Pancreas (tissue), 10 donors: ENCODE measurements at regions not wholly inside any gene's neighbourhood (a gene's known extent, or its start where the extent isn't known, plus 50 kb on each side); places are given as distances from the start of the nearest gene placed in this dataset.

Source experiments
- ATAC-seq, 4 donors: fragments of 200-7000 bp; cut with Tn5 transposase; one replicate each; pipeline versions ENCODE4 v1.8.0 to v1.9.1; 2020; ENCODE audit warnings: mild to moderate bottlenecking in 4 of 4, moderate library complexity in 4 of 4
- DNase-seq, 6 donors: peaks; one replicate each; pipeline ENCODE4 v3.0.0-alpha.2; 2020
- FAIRE-seq: peaks from 2 replicates; lab custom pipeline; 2012; peaks lifted over from hg19 to GRCh38; lab: Jason Lieb, UNC
- H3K27ac ChIP-seq, 4 donors: fragments of 200-600 bp; sonication (generic); 1 replicate in 3 of 4; 2 replicates in 1 of 4; pipeline versions ENCODE4 v1.5.0 to v1.8.0; 2020
- H3K27me3 ChIP-seq, 4 donors: fragments of 200-600 bp; one replicate each; pipeline ENCODE4 v1.8.0; 2021
- H3K36me3 ChIP-seq, 3 donors: fragments of 200-600 bp; sonication (generic) in 1 of 3; one replicate each; pipeline versions ENCODE4 v1.5.0 to v1.8.0; 2020 to 2021
- H3K4me1 ChIP-seq, 3 donors: fragments of 200-600 bp; one replicate each; pipeline ENCODE4 v1.8.0; 2021
- H3K4me3 ChIP-seq, 4 donors: fragments of 200-600 bp; sonication (generic) in 2 of 4; one replicate each; pipeline versions ENCODE4 v1.5.0 to v1.8.0; 2020 to 2021
- H3K9me3 ChIP-seq, 4 donors: fragments of 200-600 bp; one replicate each; pipeline ENCODE4 v1.8.0; 2021
- CTCF ChIP-seq, 4 donors: fragments of 200-600 bp; sonication (generic) in 3 of 4; IDR thresholded peaks; one replicate each; pipeline versions ENCODE4 v1.5.0 to v1.8.0; 2021; ENCODE audit warnings: antibody characterized with exemption in 4 of 4
- WGBS, 2 donors: extraction: QIAGEN DNeasy Blood & Tissue Kit; methylation state at CpG; one replicate each; pipeline ENCODE4 v1.1.7; 2013; 5-methylcytosine and 5-hydroxymethylcytosine counted together
- intact Hi-C, 3 donors: fragments of 100-400 bp; cut with DNase I; formaldehyde crosslinking; loops; one replicate each; pipeline versions ENCODE4 v1.11.1 to v1.14.2; 2022
- donor health status: healthy with polysubstance abuse.
- donor health status: DM: no; HTN: no; CAD: no; lungs with moderate emphysema.
- donor health status: DM: no; HTN: no; CAD: no.
- donor health status: control.
- donor health status: control.
- donor health status: Bipolar disorder and iron deficiency.
- donor health status: DM: yes; HTN: yes; CAD: no.
- donor health status: DM: no; HTN: no; CAD: no.
- donor health status: DM: no; HTN: no; CAD: no.
- donor health status: DM: yes; HTN: yes; CAD: no.

- TF ChIP-seq CTCF (IDR thresholded peaks at IDR 0.05), result no peak
- H3K27ac ChIP-seq, result no peak overlapping the region
- no peak for FAIRE-seq
Measured at GRCh38 chr12:89247541-89247942, 104.8 kb downstream of the DUSP6 start.

GRCh38 chr12:89245090-89245489, 107.2 kb downstream of the DUSP6 start:
- DNase-seq (no peak), ATAC-seq (peak in 2 of 4 donors; percentile 28 to 51), FAIRE-seq (no peak)
- TF ChIP-seq CTCF (IDR thresholded peaks at IDR 0.05), result no peak
- Histone ChIP-seq H3K27me3 (no peaks in the 10 kb centered on the region), H3K9me3 (no peaks in the 10 kb centered on the region), H3K4me3 (no peak overlapping the region), H3K4me1 (no peaks in the 10 kb centered on the region), H3K27ac (no peak overlapping the region), H3K36me3 (no peaks in the 10 kb centered on the region)
- intact Hi-C loops, result no loop called here
- WGBS, 2 donors, result 82 to 88% methylated on average over 5 of the region's 5 CpGs

More at GRCh38 chr12:89247541-89247942, 104.8 kb downstream of the DUSP6 start:
- Histone ChIP-seq H3K4me1 (peaks cover 0 to 5% (median 0%) of the 10 kb centered on the region in 3 donors), H3K4me3 (no peak overlapping the region), H3K36me3 (no peaks in the 10 kb centered on the region), H3K9me3 (no peaks in the 10 kb centered on the region), H3K27me3 (no peaks in the 10 kb centered on the region)
- intact Hi-C loops, result no loop called here
- ATAC-seq, result no peak
- WGBS, 2 donors, result 82 to 85% methylated on average over 2 of the region's 2 CpGs
- no peak for DNase-seq

- ATAC-seq, result peak in 2 of 4 donors; percentile 45 to 54
- 77 to 78% methylated on average over 3 of the region's 3 CpGs for WGBS, 2 donors
- H3K9me3 ChIP-seq, result no peaks in the 10 kb centered on the region
- no peaks in the 10 kb centered on the region for H3K4me1 ChIP-seq
- no peak overlapping the region for H3K4me3 ChIP-seq
- no peak for TF ChIP-seq CTCF (IDR thresholded peaks at IDR 0.05)
- no peak overlapping the region for H3K27ac ChIP-seq
- H3K27me3 ChIP-seq, result no peaks in the 10 kb centered on the region
- FAIRE-seq, result no peak
- no peak for DNase-seq
- H3K36me3 ChIP-seq, result no peaks in the 10 kb centered on the region
- intact Hi-C loops, result no loop called here
Measured at GRCh38 chr12:89244536-89244935, 107.8 kb downstream of the DUSP6 start.

- intact Hi-C loops, result no loop called here
- ATAC-seq (no peak), FAIRE-seq (no peak), DNase-seq (no peak)
- H3K36me3 ChIP-seq, result no peaks in the 10 kb centered on the region
- no peaks in the 10 kb centered on the region for H3K27me3 ChIP-seq
- 92 to 100% methylated on average over 1 of the region's 1 CpG for whole genome bisulfite sequencing, 2 donors
- H3K9me3 ChIP-seq, result no peaks in the 10 kb centered on the region
- TF ChIP-seq CTCF (IDR thresholded peaks at IDR 0.05), result no peak
- no peak overlapping the region for H3K4me3 ChIP-seq
- H3K27ac ChIP-seq, result no peak overlapping the region
- no peaks in the 10 kb centered on the region for H3K4me1 ChIP-seq
Measured at GRCh38 chr12:89243771-89244170, 108.5 kb downstream of the DUSP6 start.

- FAIRE-seq, result no peak
- intact Hi-C loops, result no loop called here
- Histone ChIP-seq H3K4me1 (no peaks in the 10 kb centered on the region), H3K9me3 (no peaks in the 10 kb centered on the region), H3K27ac (no peak overlapping the region), H3K4me3 (no peak overlapping the region), H3K36me3 (no peaks in the 10 kb centered on the region), H3K27me3 (no peaks in the 10 kb centered on the region)
- TF ChIP-seq CTCF (IDR thresholded peaks at IDR 0.05), result no peak
- 94% methylated on average over 2 of the region's 2 CpGs for WGBS, 2 donors
- ATAC-seq, result no peak
- no peak for DNase-seq
Measured at GRCh38 chr12:89239534-89239933, 112.8 kb downstream of the DUSP6 start.
